GM12864 (cell line): ENCODE measurements at regions not wholly inside any gene's neighbourhood (a gene's known extent, or its start where the extent isn't known, plus 50 kb on each side); places are given as distances from the start of the nearest gene placed in this dataset.

Source experiments
- DNase-seq: peaks from one replicate; pipeline ENCODE4 v3.0.0-alpha.2; 2011; ENCODE audit warnings: low read depth
- H3K4me3 ChIP-seq: 2 replicates; pipeline ENCODE4 v1.5.1; 2011; ENCODE audit warnings: mild to moderate bottlenecking, low read depth, low read length, control low read depth
- CTCF ChIP-seq: IDR thresholded peaks from 2 replicates; pipeline ENCODE4 v1.5.1; 2011; ENCODE audit warnings: low read depth, mild to moderate bottlenecking, moderate library complexity, low read length, control low read depth, inconsistent platforms; ENCODE audit errors: missing control alignments

GRCh38 chr6:113361014-113361645 lies 496.0 kb upstream of the MARCKS start:
- H3K4me3 ChIP-seq = no peak overlapping the region
- no peak for TF ChIP-seq CTCF
- no peak for DNase-seq

GRCh38 chr6:113362301-113363047 lies 494.7 kb upstream of the MARCKS start:
- no peak for DNase-seq
- no peak overlapping the region for H3K4me3 ChIP-seq
- TF ChIP-seq CTCF = no peak

- no peak for DNase-seq
- H3K4me3 ChIP-seq = no peak overlapping the region
- TF ChIP-seq CTCF = no peak
These were observed 493.9 kb upstream of the MARCKS start for GRCh38 chr6:113363048-113363798.

- no peak for DNase-seq
- no peak for TF ChIP-seq CTCF
These were observed 493.3 kb upstream of the MARCKS start for GRCh38 chr6:113363866-113364265.

GRCh38 chr6:113364766-113365165 lies 492.4 kb upstream of the MARCKS start:
- H3K4me3 ChIP-seq = no peak overlapping the region
- DNase-seq = no peak
- TF ChIP-seq CTCF = no peak

More at GRCh38 chr6:113363866-113364265, 493.3 kb upstream of the MARCKS start:
- H3K4me3 ChIP-seq = no peak overlapping the region

- no peak for TF ChIP-seq CTCF
- no peak overlapping the region for H3K4me3 ChIP-seq
- no peak for DNase-seq
These were observed 492.0 kb upstream of the MARCKS start for GRCh38 chr6:113365191-113365590.
